Endothelial cell (in vitro differentiated cells): ENCODE measurements at regions not wholly inside any gene's neighbourhood (a gene's known extent, or its start where the extent isn't known, plus 50 kb on each side); places are given as distances from the start of the nearest gene placed in this dataset.

Experiments
- DNase-seq: peaks from one replicate; pipeline ENCODE4 v3.0.0; 2021; ENCODE audit warnings: low spot score
- H3K27ac Mint-ChIP-seq: one replicate; pipeline ENCODE4 v1.8.0; 2021; ENCODE audit warnings: mixed read lengths, inconsistent platforms; ENCODE audit not compliant: unreplicated experiment
- H3K27me3 Mint-ChIP-seq: one replicate; pipeline ENCODE4 v1.8.0; 2021; ENCODE audit warnings: mild to moderate bottlenecking, moderate library complexity, mixed read lengths, inconsistent platforms; ENCODE audit not compliant: unreplicated experiment
- H3K36me3 Mint-ChIP-seq: one replicate; pipeline ENCODE4 v1.8.0; 2021; ENCODE audit warnings: mild to moderate bottlenecking, low read depth, mixed read lengths, inconsistent platforms; ENCODE audit not compliant: unreplicated experiment
- H3K4me1 Mint-ChIP-seq: one replicate; pipeline ENCODE4 v1.8.0; 2021; ENCODE audit warnings: mild to moderate bottlenecking, mixed read lengths, inconsistent platforms; ENCODE audit not compliant: unreplicated experiment
- H3K4me3 Mint-ChIP-seq: one replicate; pipeline ENCODE4 v1.8.0; 2021; ENCODE audit warnings: mild to moderate bottlenecking, mixed read lengths, inconsistent platforms; ENCODE audit not compliant: unreplicated experiment
- H3K9me3 Mint-ChIP-seq: one replicate; pipeline ENCODE4 v1.8.0; 2021; ENCODE audit warnings: mixed read lengths, inconsistent platforms; ENCODE audit not compliant: unreplicated experiment
- TF ChIP-seq, protein P1 (sequence below): fragments of 200-600 bp; sonication (generic); IDR thresholded peaks from one replicate; pipeline ENCODE4 v1.5.0; 2021; ENCODE audit warnings: antibody characterized with exemption; ENCODE audit not compliant: unreplicated experiment

DNA sequence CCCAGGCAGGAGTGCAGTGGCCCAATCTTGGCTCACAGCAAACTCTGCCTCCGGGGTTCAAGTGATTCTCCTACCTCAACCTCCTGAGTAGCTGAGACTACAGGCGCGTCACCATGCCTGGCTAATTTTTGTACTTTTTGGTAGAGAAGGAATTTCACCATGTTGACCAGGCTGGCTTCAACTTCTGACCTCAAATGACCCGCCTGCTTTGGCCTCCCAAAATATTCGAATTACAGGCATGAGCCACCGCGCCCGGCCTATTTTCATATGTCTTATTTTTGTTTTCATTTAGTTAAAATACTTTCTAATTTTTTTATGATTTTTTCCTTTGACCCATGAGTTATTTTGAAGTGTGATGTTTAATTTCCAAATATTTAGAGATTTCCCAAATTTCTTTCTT lies 143.6 kb upstream of the VRK1 start:
- no peak for DNase-seq
- TF ChIP-seq, protein P1, sequence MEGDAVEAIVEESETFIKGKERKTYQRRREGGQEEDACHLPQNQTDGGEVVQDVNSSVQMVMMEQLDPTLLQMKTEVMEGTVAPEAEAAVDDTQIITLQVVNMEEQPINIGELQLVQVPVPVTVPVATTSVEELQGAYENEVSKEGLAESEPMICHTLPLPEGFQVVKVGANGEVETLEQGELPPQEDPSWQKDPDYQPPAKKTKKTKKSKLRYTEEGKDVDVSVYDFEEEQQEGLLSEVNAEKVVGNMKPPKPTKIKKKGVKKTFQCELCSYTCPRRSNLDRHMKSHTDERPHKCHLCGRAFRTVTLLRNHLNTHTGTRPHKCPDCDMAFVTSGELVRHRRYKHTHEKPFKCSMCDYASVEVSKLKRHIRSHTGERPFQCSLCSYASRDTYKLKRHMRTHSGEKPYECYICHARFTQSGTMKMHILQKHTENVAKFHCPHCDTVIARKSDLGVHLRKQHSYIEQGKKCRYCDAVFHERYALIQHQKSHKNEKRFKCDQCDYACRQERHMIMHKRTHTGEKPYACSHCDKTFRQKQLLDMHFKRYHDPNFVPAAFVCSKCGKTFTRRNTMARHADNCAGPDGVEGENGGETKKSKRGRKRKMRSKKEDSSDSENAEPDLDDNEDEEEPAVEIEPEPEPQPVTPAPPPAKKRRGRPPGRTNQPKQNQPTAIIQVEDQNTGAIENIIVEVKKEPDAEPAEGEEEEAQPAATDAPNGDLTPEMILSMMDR = no peak
- no peak overlapping the region for H3K27ac Mint-ChIP-seq
- no peaks in the 10 kb centered on the region for H3K9me3 Mint-ChIP-seq
- no peaks in the 10 kb centered on the region for H3K4me1 Mint-ChIP-seq
- no peak overlapping the region for H3K4me3 Mint-ChIP-seq
- H3K36me3 Mint-ChIP-seq = no peaks in the 10 kb centered on the region
- no peaks in the 10 kb centered on the region for H3K27me3 Mint-ChIP-seq

DNA sequence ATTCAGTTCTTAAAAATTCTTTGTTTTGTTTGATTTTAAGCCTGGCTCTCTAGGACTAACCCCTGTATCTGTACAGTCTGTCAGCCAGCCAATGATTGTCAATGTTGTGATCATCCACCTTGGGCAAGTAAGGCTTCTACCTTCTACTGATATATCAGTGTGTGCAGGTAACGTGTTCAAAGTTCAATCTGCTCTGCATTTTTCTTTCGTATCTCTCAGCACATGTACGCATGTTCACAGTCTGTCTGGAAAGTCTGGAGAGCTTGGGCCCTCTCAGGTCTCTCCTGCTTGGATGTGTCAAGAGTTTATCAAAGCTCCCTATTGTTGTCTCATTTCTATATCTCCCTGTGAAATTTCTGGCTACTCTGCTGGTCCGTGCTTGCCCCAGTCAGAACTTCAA lies 138.6 kb upstream of the VRK1 start:
- no peak overlapping the region for H3K4me3 Mint-ChIP-seq
- H3K9me3 Mint-ChIP-seq = no peaks in the 10 kb centered on the region
- H3K36me3 Mint-ChIP-seq = no peaks in the 10 kb centered on the region
- TF ChIP-seq, protein P1 = no peak
- no peaks in the 10 kb centered on the region for H3K27me3 Mint-ChIP-seq
- H3K27ac Mint-ChIP-seq = no peak overlapping the region
- DNase-seq = no peak
- no peaks in the 10 kb centered on the region for H3K4me1 Mint-ChIP-seq

DNA sequence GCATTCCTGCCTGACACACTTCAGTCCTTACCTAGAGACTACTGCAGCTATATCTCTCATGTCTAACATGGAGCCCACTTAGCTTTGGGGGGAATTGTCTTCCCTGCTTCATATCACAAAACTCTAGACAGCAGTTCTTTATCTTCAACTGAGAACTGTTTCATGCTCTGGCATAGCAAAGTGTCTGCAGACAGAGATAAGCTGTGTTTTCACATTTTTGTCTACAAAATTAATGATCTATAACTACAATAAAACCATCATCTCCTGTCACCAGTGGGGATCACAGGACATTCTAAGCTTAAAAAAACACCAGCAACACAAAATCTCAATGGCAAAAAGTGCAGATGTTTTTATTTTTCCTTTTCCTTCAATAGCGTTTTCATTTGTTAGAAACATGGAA lies 137.1 kb upstream of the VRK1 start:
- no peaks in the 10 kb centered on the region for H3K36me3 Mint-ChIP-seq
- TF ChIP-seq, protein P1 = no peak
- H3K27ac Mint-ChIP-seq = no peak overlapping the region
- no peak for DNase-seq
- no peaks in the 10 kb centered on the region for H3K9me3 Mint-ChIP-seq
- H3K4me3 Mint-ChIP-seq = no peak overlapping the region
- H3K27me3 Mint-ChIP-seq = peaks cover 1% of the 10 kb centered on the region
- H3K4me1 Mint-ChIP-seq = no peaks in the 10 kb centered on the region

DNA sequence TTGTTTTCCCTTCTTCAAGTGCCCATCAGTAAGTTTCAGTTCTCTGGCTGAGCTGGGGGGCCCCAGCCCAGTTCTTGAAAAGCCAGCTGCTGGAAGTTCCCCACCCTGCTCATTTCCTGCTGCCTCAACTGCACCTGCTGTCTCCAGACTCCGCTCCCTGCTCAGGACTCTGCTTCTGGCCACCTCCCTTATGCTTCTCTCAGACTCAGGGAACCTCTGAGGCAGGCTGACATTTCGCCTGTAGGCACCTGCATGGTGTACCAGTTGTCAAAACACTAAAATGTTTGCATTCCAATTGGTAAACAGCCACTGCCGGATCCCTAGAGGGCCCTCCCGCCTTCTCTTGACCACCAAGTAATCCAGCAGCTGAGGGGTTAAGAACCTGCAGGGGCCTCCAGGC lies 136.5 kb upstream of the VRK1 start:
- Mint-ChIP-seq H3K27me3 (peaks cover 1% of the 10 kb centered on the region), H3K4me3 (no peak overlapping the region), H3K27ac (no peak overlapping the region), H3K4me1 (no peaks in the 10 kb centered on the region), H3K9me3 (no peaks in the 10 kb centered on the region), H3K36me3 (no peaks in the 10 kb centered on the region)
- TF ChIP-seq, protein P1 = no peak
- DNase-seq = no peak

DNA sequence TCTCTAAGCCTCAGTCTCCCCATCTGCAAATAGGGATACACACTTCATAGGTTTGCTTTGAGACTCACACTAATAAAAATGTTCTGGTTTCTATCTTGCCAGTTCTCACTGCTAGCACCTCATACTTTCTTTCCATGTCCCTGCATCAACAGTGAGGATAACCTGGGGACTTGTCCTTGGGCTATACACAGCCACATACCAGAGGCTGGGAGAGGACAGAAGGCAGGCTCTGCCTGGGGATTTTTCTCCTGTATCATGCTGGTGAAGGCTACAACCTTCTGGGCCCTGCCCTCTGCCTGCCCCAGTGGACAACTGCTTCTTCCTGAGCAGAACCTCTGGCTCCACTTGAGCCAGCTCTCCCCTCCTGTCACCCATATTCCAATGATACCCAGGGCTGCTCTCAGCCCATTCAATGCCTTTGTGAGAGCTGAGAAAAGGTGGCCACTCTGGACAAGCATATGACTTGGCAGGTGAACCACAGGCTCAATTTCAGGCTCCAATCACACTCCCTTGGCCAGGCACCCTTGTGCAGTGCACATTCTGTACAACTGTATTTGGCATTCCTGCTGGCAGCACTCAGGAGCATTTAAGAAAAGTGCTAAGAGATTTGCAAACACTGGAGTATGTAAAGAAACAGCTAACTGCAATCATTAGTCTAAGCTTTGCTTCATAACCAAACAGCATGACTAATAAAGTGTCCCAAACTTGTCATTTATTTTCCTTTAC lies 135.8 kb upstream of the VRK1 start:
- no peaks in the 10 kb centered on the region for H3K36me3 Mint-ChIP-seq
- H3K4me3 Mint-ChIP-seq = no peak overlapping the region
- H3K27me3 Mint-ChIP-seq = peaks cover 1% of the 10 kb centered on the region
- TF ChIP-seq, protein P1 = no peak
- H3K27ac Mint-ChIP-seq = no peak overlapping the region
- no peaks in the 10 kb centered on the region for H3K9me3 Mint-ChIP-seq
- no peaks in the 10 kb centered on the region for H3K4me1 Mint-ChIP-seq
- no peak for DNase-seq
